ENCODE measurements at regions not wholly inside any gene's neighbourhood (a gene's known extent, or its start where the extent isn't known, plus 50 kb on each side); places are given as distances from the start of the nearest gene placed in this dataset.

DNA sequence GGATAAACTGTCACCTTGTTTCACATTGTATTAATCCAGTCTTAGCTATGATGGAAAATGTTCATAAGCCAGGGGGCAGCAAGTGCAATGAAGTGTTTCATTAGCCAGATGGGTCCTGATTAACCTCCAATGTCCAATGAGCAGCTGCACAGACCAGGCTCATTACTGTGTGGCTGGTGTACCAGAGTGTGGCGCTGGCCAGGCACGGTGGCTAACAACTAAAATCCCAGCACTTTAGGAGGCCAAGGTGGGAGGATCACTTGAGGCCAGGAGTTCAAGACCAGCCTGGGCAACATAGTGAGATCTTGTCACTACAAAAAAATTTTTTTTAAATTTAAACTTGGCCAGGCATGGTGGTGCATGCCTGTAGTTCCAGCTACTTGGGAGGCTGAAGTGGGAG lies 201.7 kb upstream of the FOXQ1 start:
- Histone ChIP-seq H4K20me1 (ENCODE audit: insufficient read depth, low read length) (no peaks in the 10 kb centered on the region), H3K79me2 (ENCODE audit: low read length) (no peaks in the 10 kb centered on the region), H3K4me1 (ENCODE audit: low read length) (no peaks in the 10 kb centered on the region), H3K4me3 (ENCODE audit: low read length) (no peak overlapping the region), H3K27me3 (replicated peaks; ENCODE audit: insufficient read depth, low read length) (no peaks in the 10 kb centered on the region), H3K36me3 (replicated peaks; ENCODE audit: insufficient read depth, low read length) (no peaks in the 10 kb centered on the region), H3K9ac (ENCODE audit: low read length) (no peak overlapping the region), H3K27ac (ENCODE audit: low read length) (no peak overlapping the region), H3K4me2 (ENCODE audit: low read depth, low read length) (no peak overlapping the region), H3K9me3 (replicated peaks; ENCODE audit: insufficient read depth, low read length) (no peaks in the 10 kb centered on the region), H3K9me2 (replicated peaks; ENCODE audit: insufficient read depth, low read length) (no peaks in the 10 kb centered on the region), H3F3A (ENCODE audit: insufficient read depth, low read length) (no peaks in the 10 kb centered on the region), H2AFZ (ENCODE audit: low read length) (no peak overlapping the region)
- TF ChIP-seq, protein P1, sequence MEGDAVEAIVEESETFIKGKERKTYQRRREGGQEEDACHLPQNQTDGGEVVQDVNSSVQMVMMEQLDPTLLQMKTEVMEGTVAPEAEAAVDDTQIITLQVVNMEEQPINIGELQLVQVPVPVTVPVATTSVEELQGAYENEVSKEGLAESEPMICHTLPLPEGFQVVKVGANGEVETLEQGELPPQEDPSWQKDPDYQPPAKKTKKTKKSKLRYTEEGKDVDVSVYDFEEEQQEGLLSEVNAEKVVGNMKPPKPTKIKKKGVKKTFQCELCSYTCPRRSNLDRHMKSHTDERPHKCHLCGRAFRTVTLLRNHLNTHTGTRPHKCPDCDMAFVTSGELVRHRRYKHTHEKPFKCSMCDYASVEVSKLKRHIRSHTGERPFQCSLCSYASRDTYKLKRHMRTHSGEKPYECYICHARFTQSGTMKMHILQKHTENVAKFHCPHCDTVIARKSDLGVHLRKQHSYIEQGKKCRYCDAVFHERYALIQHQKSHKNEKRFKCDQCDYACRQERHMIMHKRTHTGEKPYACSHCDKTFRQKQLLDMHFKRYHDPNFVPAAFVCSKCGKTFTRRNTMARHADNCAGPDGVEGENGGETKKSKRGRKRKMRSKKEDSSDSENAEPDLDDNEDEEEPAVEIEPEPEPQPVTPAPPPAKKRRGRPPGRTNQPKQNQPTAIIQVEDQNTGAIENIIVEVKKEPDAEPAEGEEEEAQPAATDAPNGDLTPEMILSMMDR (IDR thresholded peaks at IDR 0.05; ENCODE audit: low read length): no peak
- TF ChIP-seq EZH2 (optimal IDR thresholded peaks at IDR 0.05; ENCODE audit: low read depth, low read length): no peak
- no peak for DNase-seq

DNA sequence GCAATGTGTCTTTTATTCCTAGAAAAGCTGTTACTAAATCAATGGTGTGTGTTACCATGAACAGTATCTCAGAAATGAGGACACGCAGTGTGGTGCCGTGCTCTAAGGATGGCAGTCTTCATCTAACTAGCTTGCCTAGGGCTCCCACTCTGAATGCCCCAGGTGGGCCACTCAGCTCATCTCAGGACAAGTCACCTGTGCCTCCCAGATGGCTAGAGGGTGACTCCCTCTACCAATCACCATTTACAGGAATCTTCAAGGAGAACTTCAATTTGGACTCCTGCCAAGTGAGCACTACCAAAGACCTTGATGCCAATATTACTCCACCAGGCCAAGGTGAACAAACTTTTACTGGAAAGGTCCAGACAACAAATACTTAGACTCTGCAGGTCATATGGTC lies 202.8 kb upstream of the FOXQ1 start:
- Histone ChIP-seq H3K79me2 (ENCODE audit: low read length) (no peaks in the 10 kb centered on the region), H3K9ac (ENCODE audit: low read length) (no peak overlapping the region), H3K4me3 (ENCODE audit: low read length) (no peak overlapping the region), H3K9me3 (replicated peaks; ENCODE audit: insufficient read depth, low read length) (no peaks in the 10 kb centered on the region), H3K4me2 (ENCODE audit: low read depth, low read length) (no peak overlapping the region), H3K27me3 (replicated peaks; ENCODE audit: insufficient read depth, low read length) (no peaks in the 10 kb centered on the region), H2AFZ (ENCODE audit: low read length) (no peak overlapping the region), H3K9me2 (replicated peaks; ENCODE audit: insufficient read depth, low read length) (no peaks in the 10 kb centered on the region), H4K20me1 (ENCODE audit: insufficient read depth, low read length) (no peaks in the 10 kb centered on the region), H3K4me1 (ENCODE audit: low read length) (no peaks in the 10 kb centered on the region), H3K36me3 (replicated peaks; ENCODE audit: insufficient read depth, low read length) (no peaks in the 10 kb centered on the region), H3K27ac (ENCODE audit: low read length) (no peak overlapping the region), H3F3A (ENCODE audit: insufficient read depth, low read length) (no peaks in the 10 kb centered on the region)
- TF ChIP-seq, protein P1 (IDR thresholded peaks at IDR 0.05; ENCODE audit: low read length): no peak
- TF ChIP-seq EZH2 (optimal IDR thresholded peaks at IDR 0.05; ENCODE audit: low read depth, low read length) (no peak), EZH2phosphoT487 (IDR thresholded peaks at IDR 0.05; ENCODE audit: low read length) (no peak)
- no peak for DNase-seq

DNA sequence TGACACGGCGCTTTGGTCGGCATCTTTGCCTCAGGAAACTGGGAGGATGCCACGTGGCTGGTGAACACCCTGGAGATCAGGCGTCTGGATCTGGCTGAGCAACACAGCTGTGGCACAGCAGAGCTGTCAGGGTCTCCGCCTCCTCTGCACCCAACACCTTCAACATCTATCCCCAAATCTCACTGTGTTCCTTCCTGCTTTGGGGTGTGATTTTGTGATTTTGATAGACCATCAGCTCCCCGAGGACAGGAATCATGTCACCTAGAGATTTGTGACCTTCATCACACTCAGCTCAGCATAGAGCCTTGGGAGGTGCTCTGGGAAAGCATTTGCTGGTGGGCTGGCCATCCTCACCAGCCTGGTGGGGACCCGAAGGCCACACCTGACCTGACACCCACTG lies 203.7 kb upstream of the FOXQ1 start:
- Histone ChIP-seq H4K20me1 (ENCODE audit: insufficient read depth, low read length) (no peaks in the 10 kb centered on the region), H3K27ac (ENCODE audit: low read length) (no peak overlapping the region), H3K4me1 (ENCODE audit: low read length) (no peaks in the 10 kb centered on the region), H3F3A (ENCODE audit: insufficient read depth, low read length) (no peaks in the 10 kb centered on the region), H3K4me2 (ENCODE audit: low read depth, low read length) (no peak overlapping the region), H3K9me3 (replicated peaks; ENCODE audit: insufficient read depth, low read length) (no peaks in the 10 kb centered on the region), H2AFZ (ENCODE audit: low read length) (no peak overlapping the region), H3K4me3 (ENCODE audit: low read length) (no peak overlapping the region), H3K79me2 (ENCODE audit: low read length) (no peaks in the 10 kb centered on the region), H3K9me2 (replicated peaks; ENCODE audit: insufficient read depth, low read length) (no peaks in the 10 kb centered on the region), H3K9ac (ENCODE audit: low read length) (no peak overlapping the region), H3K27me3 (replicated peaks; ENCODE audit: insufficient read depth, low read length) (no peaks in the 10 kb centered on the region), H3K36me3 (replicated peaks; ENCODE audit: insufficient read depth, low read length) (no peaks in the 10 kb centered on the region)
- TF ChIP-seq, protein P1 (IDR thresholded peaks at IDR 0.05; ENCODE audit: low read length): no peak
- no peak for TF ChIP-seq EZH2 (optimal IDR thresholded peaks at IDR 0.05; ENCODE audit: low read depth, low read length)
- no peak for TF ChIP-seq EZH2phosphoT487 (IDR thresholded peaks at IDR 0.05; ENCODE audit: low read length)
- DNase-seq: no peak

Data from MM.1S (cell line).